MCF 10A (cell line): ENCODE measurements at regions not wholly inside any gene's neighbourhood (a gene's known extent, or its start where the extent isn't known, plus 50 kb on each side); places are given as distances from the start of the nearest gene placed in this dataset.

Experiments used
- BruUV-seq: library from RNA; stranded (reverse); fragments of 400-500 nt; replicated peaks from 2 replicates; lab custom pipeline; 2021; lab: Mats Ljungman, UMichigan
- CTCF ChIA-PET: fragments of 300-600 bp; sonication (Branson Sonifier 250); formaldehyde crosslinking; extraction: SDS; loops from one replicate; lab custom pipeline; 2021; ENCODE audit warnings: antibody characterized with exemption, inconsistent platforms; lab: Yijun Ruan, JAX
- POLR2A ChIA-PET: fragments of 300-600, 350-650 bp; sonication (Branson Sonifier 250); formaldehyde crosslinking; extraction: SDS; loops from one replicate; lab custom pipeline; 2020; ENCODE audit warnings: antibody characterized with exemption, inconsistent platforms; lab: Yijun Ruan, JAX
- DNase-seq: peaks from one replicate; pipeline ENCODE4 v3.0.0-alpha.2; 2018; ENCODE audit not compliant: unreplicated experiment
- H3K27ac Mint-ChIP-seq: one replicate; pipeline ENCODE4 v1.8.0; 2022; ENCODE audit warnings: mild to moderate bottlenecking, low read depth, mixed read lengths; ENCODE audit not compliant: unreplicated experiment
- H3K27me3 Mint-ChIP-seq: one replicate; pipeline ENCODE4 v1.8.0; 2022; ENCODE audit warnings: mixed read lengths; ENCODE audit not compliant: insufficient read depth, unreplicated experiment
- H3K36me3 Mint-ChIP-seq: one replicate; pipeline ENCODE4 v1.8.0; 2022; ENCODE audit warnings: mild to moderate bottlenecking, moderate library complexity, mixed read lengths; ENCODE audit not compliant: insufficient read depth, unreplicated experiment
- H3K4me1 Mint-ChIP-seq: one replicate; pipeline ENCODE4 v1.8.0; 2022; ENCODE audit warnings: mixed read lengths; ENCODE audit not compliant: insufficient read depth, unreplicated experiment
- H3K4me3 Mint-ChIP-seq: one replicate; pipeline ENCODE4 v1.8.0; 2022; ENCODE audit warnings: mild to moderate bottlenecking, moderate library complexity, mixed read lengths; ENCODE audit not compliant: unreplicated experiment
- H3K9me3 Mint-ChIP-seq: one replicate; pipeline ENCODE4 v1.8.0; 2022; ENCODE audit warnings: mixed read lengths; ENCODE audit not compliant: unreplicated experiment
- intact Hi-C: fragments of 100-400 bp; cut with micrococcal nuclease; formaldehyde crosslinking; loops from 2 replicates; pipeline ENCODE4 v1.14.1; 2022
- TF ChIP-seq, protein P1 (sequence below): fragments of 200-600 bp; IDR thresholded peaks from one replicate; pipeline ENCODE4 v1.8.0; 2022; ENCODE audit warnings: antibody characterized with exemption, mild to moderate bottlenecking; ENCODE audit not compliant: unreplicated experiment

DNA sequence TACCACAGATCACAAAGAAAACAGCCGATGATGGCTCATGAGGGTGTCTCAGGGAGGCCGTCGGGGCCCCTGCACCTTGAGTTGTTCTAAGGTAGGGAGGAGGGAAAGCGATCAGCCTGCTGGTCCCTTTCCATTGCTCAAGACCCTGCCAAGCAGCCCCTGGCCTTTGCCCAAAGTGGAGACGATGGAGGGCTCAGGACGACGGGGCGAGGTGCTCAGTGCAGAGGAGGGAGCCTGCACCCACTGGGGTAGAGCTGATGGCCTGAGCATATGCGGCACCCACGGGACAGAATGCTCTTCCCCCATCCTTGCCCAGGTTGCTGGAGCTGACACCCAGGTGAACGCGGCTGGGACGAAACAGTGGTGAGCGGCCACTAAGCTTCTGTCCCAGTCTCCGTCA lies 58.3 kb upstream of the FAM20C start:
- TF ChIP-seq, protein P1, sequence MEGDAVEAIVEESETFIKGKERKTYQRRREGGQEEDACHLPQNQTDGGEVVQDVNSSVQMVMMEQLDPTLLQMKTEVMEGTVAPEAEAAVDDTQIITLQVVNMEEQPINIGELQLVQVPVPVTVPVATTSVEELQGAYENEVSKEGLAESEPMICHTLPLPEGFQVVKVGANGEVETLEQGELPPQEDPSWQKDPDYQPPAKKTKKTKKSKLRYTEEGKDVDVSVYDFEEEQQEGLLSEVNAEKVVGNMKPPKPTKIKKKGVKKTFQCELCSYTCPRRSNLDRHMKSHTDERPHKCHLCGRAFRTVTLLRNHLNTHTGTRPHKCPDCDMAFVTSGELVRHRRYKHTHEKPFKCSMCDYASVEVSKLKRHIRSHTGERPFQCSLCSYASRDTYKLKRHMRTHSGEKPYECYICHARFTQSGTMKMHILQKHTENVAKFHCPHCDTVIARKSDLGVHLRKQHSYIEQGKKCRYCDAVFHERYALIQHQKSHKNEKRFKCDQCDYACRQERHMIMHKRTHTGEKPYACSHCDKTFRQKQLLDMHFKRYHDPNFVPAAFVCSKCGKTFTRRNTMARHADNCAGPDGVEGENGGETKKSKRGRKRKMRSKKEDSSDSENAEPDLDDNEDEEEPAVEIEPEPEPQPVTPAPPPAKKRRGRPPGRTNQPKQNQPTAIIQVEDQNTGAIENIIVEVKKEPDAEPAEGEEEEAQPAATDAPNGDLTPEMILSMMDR: no peak
- no TSS peak for BruUV-seq
- Mint-ChIP-seq H3K9me3 (no peaks in the 10 kb centered on the region), H3K27me3 (peaks cover 15% of the 10 kb centered on the region), H3K36me3 (no peaks in the 10 kb centered on the region), H3K4me3 (no peak overlapping the region), H3K4me1 (no peaks in the 10 kb centered on the region), H3K27ac (no peak overlapping the region)
- CTCF ChIA-PET: no interaction called here
- intact Hi-C loops: no loop called here
- DNase-seq: no peak
- POLR2A ChIA-PET: no interaction called here

DNA sequence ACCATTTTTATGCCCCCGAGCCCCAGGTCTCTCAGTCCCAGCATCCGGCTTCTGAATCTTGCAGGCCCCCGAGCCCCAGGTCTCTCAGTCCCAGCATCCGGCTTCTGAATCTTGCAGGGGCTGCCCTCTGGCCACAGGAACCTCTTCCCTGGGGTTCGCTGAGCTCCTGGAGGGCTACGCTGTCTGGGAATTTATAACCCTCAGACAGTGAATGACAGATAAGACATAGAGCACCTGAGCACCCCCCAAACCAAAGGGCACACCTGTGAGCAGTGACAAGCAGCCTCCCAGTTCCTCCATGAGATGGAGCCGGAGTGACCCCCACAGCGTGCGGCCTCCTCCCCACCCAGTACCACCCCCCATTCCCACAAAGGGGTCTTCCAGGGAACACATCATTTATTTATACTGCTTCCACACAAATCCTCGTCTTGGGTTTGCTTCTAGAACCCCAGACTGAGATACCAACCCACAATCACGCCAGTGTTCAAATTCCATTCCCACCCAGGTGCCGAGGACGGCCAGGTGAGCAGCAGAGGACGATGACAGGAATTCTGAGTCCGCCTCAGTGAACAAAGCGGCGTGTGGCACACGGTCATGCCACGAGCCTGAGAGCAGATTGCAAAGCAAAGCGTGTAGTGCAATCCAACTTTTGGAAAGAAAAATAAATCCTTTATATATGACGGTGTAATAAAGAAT lies 57.7 kb upstream of the FAM20C start:
- ChIA-PET CTCF (no interaction called here), POLR2A (interaction anchor here (1.0 kb wide), 1 partner anchor 13 kb away, joined by 3 read pairs; no protein-coding TSS in a partner anchor)
- Mint-ChIP-seq H3K9me3 (no peaks in the 10 kb centered on the region), H3K36me3 (no peaks in the 10 kb centered on the region), H3K4me1 (no peaks in the 10 kb centered on the region), H3K27me3 (peaks cover 15% of the 10 kb centered on the region), H3K27ac (no peak overlapping the region), H3K4me3 (no peak overlapping the region)
- DNase-seq: no peak
- BruUV-seq: no TSS peak
- TF ChIP-seq, protein P1: no peak
- intact Hi-C loops: no loop called here

DNA sequence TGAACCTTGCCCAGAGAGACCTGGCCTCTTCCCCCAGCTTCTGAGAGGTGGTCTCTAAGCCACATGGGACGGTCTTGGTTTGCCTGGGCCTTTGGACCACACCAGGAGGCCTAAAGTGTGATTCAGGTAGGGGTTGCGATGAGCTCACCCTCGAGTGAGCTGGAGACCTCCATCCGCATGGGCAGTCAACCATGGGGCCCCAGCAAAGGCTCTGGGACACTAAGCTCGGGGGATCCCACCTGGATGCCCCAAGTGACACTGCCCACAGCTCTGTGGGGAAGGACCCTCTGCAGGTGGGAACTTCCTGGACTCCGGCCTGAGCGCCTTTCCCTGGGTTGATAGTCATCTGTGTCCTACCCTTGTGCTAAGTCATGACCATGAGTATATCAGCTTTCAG lies 57.1 kb upstream of the FAM20C start:
- Mint-ChIP-seq H3K27me3 (peaks cover 15% of the 10 kb centered on the region), H3K4me1 (no peaks in the 10 kb centered on the region), H3K9me3 (no peaks in the 10 kb centered on the region), H3K4me3 (no peak overlapping the region), H3K27ac (no peak overlapping the region), H3K36me3 (no peaks in the 10 kb centered on the region)
- BruUV-seq: no TSS peak
- ChIA-PET POLR2A (interaction anchor here (1.0 kb wide), 1 partner anchor 12 kb away, joined by 3 read pairs; no protein-coding TSS in a partner anchor), CTCF (no interaction called here)
- TF ChIP-seq, protein P1: no peak
- intact Hi-C loops: no loop called here
- no peak for DNase-seq

DNA sequence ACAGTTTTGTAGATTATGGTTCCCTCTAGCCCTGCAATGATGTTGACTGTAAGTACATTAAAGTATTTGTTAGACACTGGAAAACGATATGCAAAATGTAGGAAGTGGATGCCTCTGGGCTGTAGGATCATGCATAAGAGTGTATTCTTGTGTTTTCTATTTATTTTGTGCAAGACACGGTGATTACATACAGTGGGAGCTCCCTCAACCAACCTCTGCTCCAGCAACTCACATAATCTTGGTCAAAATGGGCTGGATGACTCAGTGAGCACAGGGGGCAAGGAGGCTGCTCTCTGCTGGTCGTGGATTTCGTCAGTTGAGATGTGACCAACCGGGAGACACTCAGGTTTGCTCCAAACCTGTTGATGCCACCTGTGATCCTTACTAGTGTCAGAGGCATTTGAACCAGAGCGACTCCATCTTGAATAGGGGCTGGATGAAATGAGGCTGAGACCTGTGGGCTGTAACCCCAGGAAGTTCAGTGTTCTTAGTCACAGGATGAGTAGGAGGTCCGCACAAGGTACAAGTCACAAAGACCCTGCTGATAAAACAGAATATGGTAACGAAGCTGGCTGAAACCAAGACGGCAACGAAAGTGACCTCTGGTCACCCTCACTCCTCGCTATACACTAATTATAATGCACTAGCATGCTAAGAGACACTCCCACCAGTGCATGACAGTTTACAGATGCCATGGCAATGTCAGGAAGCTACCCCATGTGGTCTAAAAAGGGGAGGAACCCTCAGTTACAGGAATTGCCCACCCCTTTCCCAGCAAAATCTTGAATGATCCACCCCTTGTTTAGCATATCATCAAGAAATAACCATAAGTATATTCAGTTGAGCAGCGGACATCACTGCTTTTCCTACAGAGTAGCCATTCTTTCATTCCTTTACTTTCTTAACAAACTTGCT lies 56.4 kb upstream of the FAM20C start:
- intact Hi-C loops: no loop called here
- Mint-ChIP-seq H3K27ac (no peak overlapping the region), H3K9me3 (no peaks in the 10 kb centered on the region), H3K27me3 (peaks cover 15% of the 10 kb centered on the region), H3K4me1 (no peaks in the 10 kb centered on the region), H3K4me3 (no peak overlapping the region), H3K36me3 (no peaks in the 10 kb centered on the region)
- ChIA-PET CTCF (no interaction called here), POLR2A (interaction anchor here (1.0 to 1.2 kb wide), 2 partner anchors 12 to 13 kb away, joined by 3 to 5 read pairs; no protein-coding TSS in a partner anchor)
- TF ChIP-seq, protein P1: no peak
- no peak for DNase-seq
- BruUV-seq: no TSS peak
